HepG2 (cell line): ENCODE measurements at regions not wholly inside any gene's neighbourhood (a gene's known extent, or its start where the extent isn't known, plus 50 kb on each side); places are given as distances from the start of the nearest gene placed in this dataset.
A peak's percentile ranks its signal among the peaks of the same experiment; 100 is the strongest.

Experiments used
- ADNP ChIP-seq: sonication (generic); formaldehyde crosslinking; IDR thresholded peaks from 2 replicates; pipeline ENCODE4 v1.4.0; 2020; ENCODE audit warnings: missing genetic modification reagents
- ATF4 ChIP-seq, 2 experiments: fragments of 450-650 bp in 1 of 2; sonication (generic) in 1 of 2; formaldehyde crosslinking; IDR thresholded peaks; 2 replicates each; pipeline versions ENCODE4 v1.5.0 to v1.8.0; 2020 to 2022; ENCODE audit warnings: mild to moderate bottlenecking in 1 of 2, missing genetic modification reagents in 1 of 2
- E2F1 ChIP-seq: sonication (generic); formaldehyde crosslinking; IDR thresholded peaks from 2 replicates; pipeline ENCODE4 v1.5.0; 2020; ENCODE audit warnings: missing genetic modification reagents
- GATA4 ChIP-seq: sonication (generic); IDR thresholded peaks from 2 replicates; pipeline ENCODE4 v1.6.1; 2016; ENCODE audit warnings: antibody characterized with exemption, low read depth, borderline replicate concordance
- GATAD2A ChIP-seq: IDR thresholded peaks from 2 replicates; pipeline ENCODE4 v1.6.1; 2016
- GMEB2 ChIP-seq: IDR thresholded peaks from 2 replicates; pipeline ENCODE4 v1.6.1; 2016; ENCODE audit warnings: missing biosample characterization, missing genetic modification reagents, low read depth
- GZF1 ChIP-seq: sonication (generic); formaldehyde crosslinking; IDR thresholded peaks from 2 replicates; pipeline ENCODE4 v1.5.1; 2020; ENCODE audit warnings: mild to moderate bottlenecking, missing genetic modification reagents
- HNF1B ChIP-seq: sonication (generic); formaldehyde crosslinking; IDR thresholded peaks from 2 replicates; pipeline ENCODE4 v1.5.1; 2020; ENCODE audit warnings: mild to moderate bottlenecking, moderate library complexity, missing genetic modification reagents
- HOXD1 ChIP-seq: sonication (generic); formaldehyde crosslinking; IDR thresholded peaks from 2 replicates; pipeline ENCODE4 v1.5.0; 2020; ENCODE audit warnings: missing genetic modification reagents
- IKZF4 ChIP-seq: sonication (generic); formaldehyde crosslinking; IDR thresholded peaks from 2 replicates; pipeline ENCODE4 v1.5.1; 2020; ENCODE audit warnings: borderline replicate concordance, mild to moderate bottlenecking, low read depth, missing genetic modification reagents; ENCODE audit errors: not compliant biosample characterization
- KDM6A ChIP-seq: IDR thresholded peaks from 2 replicates; pipeline ENCODE4 v1.6.1; 2016; ENCODE audit warnings: low read depth
- SNAPC4 ChIP-seq: sonication (generic); formaldehyde crosslinking; IDR thresholded peaks from 2 replicates; pipeline ENCODE4 v1.4.0; 2020; ENCODE audit warnings: mild to moderate bottlenecking, missing genetic modification reagents
- ZBTB7B ChIP-seq: sonication (generic); formaldehyde crosslinking; IDR thresholded peaks from 2 replicates; pipeline ENCODE4 v1.4.0; 2020; ENCODE audit warnings: missing genetic modification reagents
- ZNF510 ChIP-seq: sonication (generic); formaldehyde crosslinking; IDR thresholded peaks from 2 replicates; pipeline ENCODE4 v1.4.0; 2020; ENCODE audit warnings: low read depth, mild to moderate bottlenecking, missing genetic modification reagents
- ZNF557 ChIP-seq: sonication (generic); formaldehyde crosslinking; IDR thresholded peaks from 2 replicates; pipeline ENCODE4 v1.4.0; 2020; ENCODE audit warnings: missing genetic modification reagents
- ZNF563 ChIP-seq: sonication (generic); formaldehyde crosslinking; IDR thresholded peaks from 2 replicates; pipeline ENCODE4 v1.8.0; 2022; ENCODE audit warnings: mild to moderate bottlenecking, moderate library complexity, missing genetic modification reagents
- ZNF639 ChIP-seq: conservative IDR thresholded peaks from 2 replicates; pipeline ENCODE4 v1.6.1; 2018; ENCODE audit warnings: missing genetic modification reagents
- ZNF792 ChIP-seq: IDR thresholded peaks from 2 replicates; pipeline ENCODE4 v1.6.1; 2016
- ZSCAN22 ChIP-seq: sonication (generic); formaldehyde crosslinking; IDR thresholded peaks from 2 replicates; pipeline ENCODE4 v1.4.0; 2020; ENCODE audit warnings: mild to moderate bottlenecking, missing genetic modification reagents

GRCh38 chr10:52376694-52377354 is 62.7 kb downstream of the DKK1 start (continued):
- TF ChIP-seq HOXD1 (CRISPR knock-in tag): no peak
- TF ChIP-seq ZNF557 (CRISPR knock-in tag): no peak
- no peak for TF ChIP-seq IKZF4 (CRISPR knock-in tag)
- TF ChIP-seq GATA4: peak; percentile 86
- TF ChIP-seq SNAPC4: no peak
- no peak for TF ChIP-seq ZNF563 (CRISPR knock-in tag)
- no peak for TF ChIP-seq ZSCAN22 (CRISPR knock-in tag)
- 0 out of 2 replicates have a peak, but pooled peaks have one; percentile 9 for TF ChIP-seq ZBTB7B (CRISPR knock-in tag)
- TF ChIP-seq ADNP (CRISPR knock-in tag): no peak
- no peak for TF ChIP-seq ZNF639
- TF ChIP-seq E2F1 (CRISPR knock-in tag): no peak
- no peak; the same call in 1 of the 2 replicates for TF ChIP-seq KDM6A (CRISPR knock-in tag)
- no peak for TF ChIP-seq GZF1 (CRISPR knock-in tag)
- no peak for TF ChIP-seq ATF4 (CRISPR knock-in tag; IDR thresholded peaks at IDR 0.05)
- TF ChIP-seq HNF1B: no peak
- peak; percentile 43; the same call in 1 of the 2 replicates for TF ChIP-seq GATAD2A
- TF ChIP-seq GMEB2 (CRISPR knock-in tag): 0 out of 2 replicates have a peak, but pooled peaks have one; percentile 23
- TF ChIP-seq ZNF792 (CRISPR knock-in tag): 0 out of 2 replicates have a peak, but pooled peaks have one; percentile 24
- no peak for TF ChIP-seq ZNF510 (CRISPR knock-in tag)
